HEK293T (cell line): ENCODE measurements at regions not wholly inside any gene's neighbourhood (a gene's known extent, or its start where the extent isn't known, plus 50 kb on each side); places are given as distances from the start of the nearest gene placed in this dataset.

ENCODE experiments used
- ARNT ChIP-seq: fragments of 450-650 bp; IDR thresholded peaks from 2 replicates; pipeline ENCODE4 v1.6.1; 2017; ENCODE audit warnings: mild to moderate bottlenecking
- CTBP1 ChIP-seq: fragments of 450-650 bp; IDR thresholded peaks from 2 replicates; pipeline ENCODE4 v1.6.1; 2016; ENCODE audit warnings: borderline replicate concordance
- ELF4 ChIP-seq: fragments of 450-650 bp; IDR thresholded peaks from 2 replicates; pipeline ENCODE4 v1.6.1; 2017; ENCODE audit warnings: antibody characterized with exemption
- FOXA1 ChIP-seq: fragments of 450-650 bp; IDR thresholded peaks from 2 replicates; pipeline ENCODE4 v1.6.1; 2016; ENCODE audit warnings: mild to moderate bottlenecking
- FOXK2 ChIP-seq: fragments of 450-650 bp; IDR thresholded peaks from 2 replicates; pipeline ENCODE4 v1.6.1; 2016; ENCODE audit warnings: mild to moderate bottlenecking
- FOXM1 ChIP-seq: fragments of 450-650 bp; IDR thresholded peaks from 2 replicates; pipeline ENCODE4 v1.6.1; 2017; ENCODE audit warnings: mild to moderate bottlenecking, borderline replicate concordance
- HDGF ChIP-seq: fragments of 450-650 bp; IDR thresholded peaks from 2 replicates; pipeline ENCODE4 v1.6.1; 2017; ENCODE audit warnings: antibody characterized with exemption, borderline replicate concordance
- L3MBTL2 ChIP-seq: fragments of 450-650 bp; conservative IDR thresholded peaks from 2 replicates; pipeline ENCODE4 v1.6.1; 2016; ENCODE audit warnings: mild to moderate bottlenecking
- LEF1 ChIP-seq: fragments of 450-650 bp; IDR thresholded peaks from 2 replicates; pipeline ENCODE4 v1.6.1; 2017; ENCODE audit warnings: mild to moderate bottlenecking, borderline replicate concordance
- NFRKB ChIP-seq: fragments of 450-650 bp; IDR thresholded peaks from 2 replicates; pipeline ENCODE4 v1.6.1; 2016; ENCODE audit warnings: mild to moderate bottlenecking, moderate library complexity
- SP1 ChIP-seq: fragments of 450-650 bp; IDR thresholded peaks from 2 replicates; pipeline ENCODE4 v1.6.1; 2017
- SUZ12 ChIP-seq: fragments of 450-650 bp; IDR thresholded peaks from 2 replicates; pipeline ENCODE4 v1.6.1; 2016; ENCODE audit warnings: mild to moderate bottlenecking
- TARDBP ChIP-seq: fragments of 450-650 bp; IDR thresholded peaks from 2 replicates; pipeline ENCODE4 v1.6.1; 2016
- TF ChIP-seq, protein P1 (sequence below): fragments of 450-650 bp; IDR thresholded peaks from 2 replicates; pipeline ENCODE4 v1.6.1; 2016

- no peak for TF ChIP-seq FOXA1
- no peak for TF ChIP-seq FOXM1
- TF ChIP-seq HDGF: no peak
- no peak for TF ChIP-seq LEF1
- TF ChIP-seq FOXK2: no peak
- no peak for TF ChIP-seq CTBP1
- no peak for TF ChIP-seq TARDBP
- TF ChIP-seq L3MBTL2: no peak
- TF ChIP-seq NFRKB: no peak
- TF ChIP-seq ARNT: no peak
- no peak for TF ChIP-seq ELF4
- no peak for TF ChIP-seq SP1
- TF ChIP-seq SUZ12: no peak
- TF ChIP-seq, protein P1, sequence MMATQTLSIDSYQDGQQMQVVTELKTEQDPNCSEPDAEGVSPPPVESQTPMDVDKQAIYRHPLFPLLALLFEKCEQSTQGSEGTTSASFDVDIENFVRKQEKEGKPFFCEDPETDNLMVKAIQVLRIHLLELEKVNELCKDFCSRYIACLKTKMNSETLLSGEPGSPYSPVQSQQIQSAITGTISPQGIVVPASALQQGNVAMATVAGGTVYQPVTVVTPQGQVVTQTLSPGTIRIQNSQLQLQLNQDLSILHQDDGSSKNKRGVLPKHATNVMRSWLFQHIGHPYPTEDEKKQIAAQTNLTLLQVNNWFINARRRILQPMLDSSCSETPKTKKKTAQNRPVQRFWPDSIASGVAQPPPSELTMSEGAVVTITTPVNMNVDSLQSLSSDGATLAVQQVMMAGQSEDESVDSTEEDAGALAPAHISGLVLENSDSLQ: no peak
These were observed 337.4 kb upstream of the SLC14A2 start for GRCh38 chr18:45277908-45278307.
